Urothelium cell line (cell line): ENCODE measurements at regions not wholly inside any gene's neighbourhood (a gene's known extent, or its start where the extent isn't known, plus 50 kb on each side); places are given as distances from the start of the nearest gene placed in this dataset.

Experiments
- DNase-seq: peaks from one replicate; pipeline ENCODE4 v3.0.0; 2011; ENCODE audit warnings: low spot score, mixed read lengths
- FAIRE-seq: peaks from 2 replicates; lab custom pipeline; 2011; peaks lifted over from hg19 to GRCh38; lab: Jason Lieb, UNC

- no peak for DNase-seq
- FAIRE-seq: no peak
Observed at GRCh38 chr4:124184792-124185191, 527.7 kb downstream of the ANKRD50 start.

DNA sequence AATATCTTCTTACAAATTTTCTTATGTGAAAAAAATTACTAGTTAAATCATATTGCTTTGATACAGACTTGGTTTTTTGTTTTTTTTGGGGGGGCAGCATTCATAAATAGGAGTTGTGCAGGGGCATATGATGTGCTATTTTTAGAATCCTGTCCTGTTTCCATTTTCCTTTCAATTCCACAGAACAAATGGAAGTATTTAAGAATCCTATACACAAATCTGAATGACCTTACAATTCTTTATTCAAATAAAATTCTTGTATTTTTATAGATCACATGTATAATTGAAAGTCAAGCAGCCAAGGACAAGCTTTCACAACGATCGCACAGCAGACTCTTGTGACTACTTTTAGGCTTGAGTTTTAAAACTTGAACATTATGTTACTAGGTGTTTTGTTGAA lies 523.9 kb downstream of the ANKRD50 start:
- DNase-seq (no peak), FAIRE-seq (no peak)

DNA sequence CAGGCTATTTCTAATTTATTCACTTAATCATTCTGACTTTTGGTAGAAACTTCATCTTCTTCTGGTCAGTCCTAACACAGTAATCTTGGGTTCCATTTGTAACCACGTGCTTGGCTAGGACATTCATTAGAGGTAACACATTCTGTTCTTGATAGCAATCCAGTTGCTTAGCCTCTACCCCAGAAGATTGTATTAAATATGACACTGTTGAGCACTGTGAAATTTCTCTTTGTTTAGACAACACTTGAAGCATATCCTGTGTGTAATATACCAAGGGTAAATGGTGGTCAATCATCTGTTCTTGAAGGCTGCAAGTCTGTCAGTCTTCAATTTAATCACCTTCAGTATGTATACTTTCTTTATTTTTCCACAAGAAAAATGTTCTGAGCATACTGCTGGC lies 523.0 kb downstream of the ANKRD50 start:
- DNase-seq (no peak), FAIRE-seq (no peak)

DNA sequence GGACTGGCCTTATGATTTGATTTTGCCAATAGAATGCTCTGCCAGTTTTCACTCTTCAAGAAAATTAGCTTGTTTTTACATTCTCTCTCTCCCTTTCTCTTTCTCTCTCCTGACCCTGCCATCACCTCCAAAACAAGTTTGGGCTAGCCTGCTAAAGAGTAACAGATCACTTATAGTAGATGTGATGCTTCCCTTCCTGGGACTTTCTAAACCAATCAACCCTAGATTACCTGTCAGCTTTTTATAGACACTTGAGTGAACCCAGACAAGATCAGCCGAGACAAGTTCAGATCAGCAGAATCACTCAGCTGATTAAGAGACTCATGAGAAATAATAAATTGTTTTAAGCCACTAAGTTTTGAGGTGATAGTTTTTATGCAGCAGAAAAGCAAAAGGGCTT lies 521.2 kb downstream of the ANKRD50 start:
- no peak for DNase-seq
- no peak for FAIRE-seq

DNA sequence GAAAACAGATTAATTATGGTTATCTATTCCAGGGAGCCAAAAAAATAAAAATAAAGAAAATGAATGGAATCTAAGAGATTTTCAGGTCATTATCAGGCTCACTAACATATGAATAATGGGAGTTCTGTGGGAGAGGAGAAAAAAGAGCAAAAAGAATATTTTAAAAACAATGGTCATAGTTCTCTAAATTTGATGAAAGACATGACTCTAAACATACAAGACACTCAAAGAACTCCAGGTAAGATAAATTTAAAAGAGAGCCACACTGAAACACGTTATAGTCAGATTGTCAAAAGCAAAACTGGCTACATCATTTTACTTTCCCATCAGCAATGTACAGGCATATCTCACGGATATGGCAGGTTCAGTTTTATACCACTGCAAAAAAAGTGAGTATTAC lies 520.0 kb downstream of the ANKRD50 start:
- DNase-seq: no peak
- no peak for FAIRE-seq

DNA sequence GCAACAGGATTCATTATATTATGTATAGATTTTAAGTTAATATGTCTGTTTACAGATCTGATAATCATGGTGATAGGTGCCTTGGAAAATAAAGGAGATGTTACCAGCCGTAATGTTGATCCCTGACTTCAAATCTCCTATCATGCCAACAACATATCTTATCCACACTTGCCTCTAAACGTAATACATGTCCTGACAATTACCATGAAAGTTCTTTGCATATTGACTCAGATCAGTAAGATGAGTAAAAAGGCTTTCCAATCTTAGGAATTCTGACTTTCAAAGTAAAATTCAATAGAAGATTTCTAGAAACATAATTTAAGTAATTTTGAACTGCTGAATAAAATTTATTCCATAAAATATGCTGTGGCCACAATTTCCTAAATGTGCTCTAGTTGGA lies 513.3 kb downstream of the ANKRD50 start:
- FAIRE-seq (no peak), DNase-seq (no peak)

GRCh38 chr4:124199755-124200154 lies 512.8 kb downstream of the ANKRD50 start:
- no peak for DNase-seq
- FAIRE-seq: no peak

DNA sequence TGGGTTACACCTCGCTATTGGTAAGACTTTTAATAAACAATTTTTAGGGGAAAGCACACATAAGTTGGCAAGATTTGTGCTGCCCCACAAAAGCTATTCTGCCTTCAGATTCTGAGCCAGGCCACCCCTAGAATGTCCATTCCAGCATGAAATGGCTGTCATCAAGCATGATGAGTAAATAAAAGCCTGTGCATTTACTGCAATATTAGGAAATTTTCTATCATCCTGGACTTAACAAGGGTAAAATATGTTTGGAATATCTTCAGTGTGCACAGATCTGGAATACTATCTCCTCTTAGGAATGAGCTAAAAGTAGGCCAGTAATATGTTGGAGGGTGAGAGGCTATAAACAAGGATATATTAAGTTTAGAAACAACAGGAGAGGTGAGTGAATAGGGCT lies 510.9 kb downstream of the ANKRD50 start:
- FAIRE-seq (no peak), DNase-seq (no peak)

DNA sequence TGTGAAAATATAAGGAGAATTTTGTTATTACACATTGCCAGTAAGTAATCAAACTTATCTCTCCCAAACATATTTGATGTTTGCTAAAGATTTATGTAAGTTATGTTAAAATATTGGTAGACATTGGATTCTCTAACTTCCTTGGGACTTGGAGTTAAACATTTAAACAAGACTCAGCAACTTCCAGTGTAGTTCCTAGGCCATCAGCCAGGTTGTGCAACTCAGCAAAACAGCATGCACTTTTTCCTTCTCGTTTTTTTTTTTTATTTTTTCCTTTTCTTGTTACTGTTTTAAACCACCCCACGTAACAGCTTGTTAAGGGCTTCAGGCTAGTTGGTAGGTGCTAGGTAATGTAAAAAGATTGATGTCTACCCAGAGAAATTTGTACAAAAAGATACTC lies 510.4 kb downstream of the ANKRD50 start:
- DNase-seq: no peak
- FAIRE-seq: no peak

- no peak for FAIRE-seq
Observed at GRCh38 chr4:124203613-124204238, 508.8 kb downstream of the ANKRD50 start.

GRCh38 chr4:124206779-124207605 lies 505.5 kb downstream of the ANKRD50 start:
- FAIRE-seq (no peak), DNase-seq (peak; percentile 11)

More at GRCh38 chr4:124203613-124204238, 508.8 kb downstream of the ANKRD50 start:
- no peak for DNase-seq

DNA sequence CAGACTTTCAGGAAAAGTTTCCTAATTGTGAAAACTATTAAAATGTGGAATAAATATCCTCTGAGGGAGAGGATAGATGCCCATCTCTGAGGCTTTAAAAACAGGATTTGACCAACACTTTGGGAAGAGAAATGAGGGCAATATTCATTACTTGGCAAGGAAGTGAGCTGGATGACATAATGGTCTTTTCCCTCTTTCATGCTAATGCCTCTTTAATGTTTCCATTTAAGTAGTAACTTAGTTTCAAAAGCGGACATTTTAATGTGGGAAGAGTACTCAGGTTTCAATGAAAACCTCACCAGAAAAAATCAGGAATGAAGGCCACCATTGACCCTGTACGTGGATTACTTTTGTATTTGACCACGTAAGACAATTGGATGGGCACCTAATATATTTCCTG lies 503.3 kb downstream of the ANKRD50 start:
- DNase-seq: no peak
- FAIRE-seq: no peak

DNA sequence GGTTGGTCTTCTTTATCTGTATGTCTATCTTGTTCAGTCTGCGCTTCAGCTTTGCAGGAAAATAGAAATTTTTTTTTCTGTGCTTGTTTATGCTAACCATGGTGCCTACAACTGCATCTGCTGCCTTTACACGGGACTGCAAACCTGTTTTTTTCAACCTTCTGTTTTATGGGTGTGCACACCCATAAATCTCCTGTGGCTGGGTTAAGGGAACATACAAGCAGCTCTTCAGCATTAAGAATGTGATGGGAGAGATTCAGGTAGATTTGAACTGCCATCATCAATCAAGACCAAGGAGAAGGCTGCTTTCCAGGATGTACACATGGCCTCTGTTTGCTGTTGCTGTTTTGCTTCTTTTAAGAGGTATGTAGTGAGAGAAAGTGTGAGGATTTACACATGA lies 502.9 kb downstream of the ANKRD50 start:
- DNase-seq (no peak), FAIRE-seq (no peak)

GRCh38 chr4:124210746-124211145 lies 501.8 kb downstream of the ANKRD50 start:
- DNase-seq: no peak
- FAIRE-seq: no peak

DNA sequence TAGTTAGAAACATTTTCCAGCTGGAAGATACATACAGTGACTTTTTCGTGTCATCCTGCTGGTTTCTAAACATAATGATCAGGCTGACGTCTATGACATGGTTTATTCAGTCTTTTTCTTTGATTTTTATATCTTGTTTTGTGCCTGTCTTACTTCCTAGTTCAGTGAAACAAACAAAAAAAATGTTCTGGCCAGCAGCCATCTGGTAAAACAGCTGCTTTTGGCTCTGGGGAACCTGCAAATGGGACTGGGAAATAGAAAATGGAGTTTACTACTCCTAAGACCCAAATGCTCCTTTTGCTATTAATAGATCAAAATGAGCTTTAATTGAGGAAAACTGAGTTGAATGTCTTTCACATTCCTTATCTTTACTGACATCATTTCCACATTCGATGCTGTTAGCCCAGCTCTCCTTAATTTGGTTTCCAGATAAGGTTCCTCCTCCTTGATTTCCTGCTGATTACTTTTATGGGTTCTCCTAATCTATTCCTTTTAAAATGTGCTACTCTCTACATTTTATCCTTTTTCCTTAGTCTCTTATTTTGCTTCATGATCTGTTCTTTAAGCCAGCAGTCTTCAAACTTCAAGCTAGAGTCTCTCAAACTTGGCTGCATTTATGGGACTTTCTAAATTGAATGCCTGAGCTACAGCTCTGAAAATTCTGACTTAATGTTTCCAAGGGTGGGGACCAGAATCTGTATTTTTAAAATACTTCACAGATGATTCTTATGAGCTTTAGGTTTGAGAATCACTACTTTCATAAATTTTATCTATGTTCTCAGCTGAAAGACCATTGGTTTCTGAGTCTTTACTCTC lies 499.5 kb downstream of the ANKRD50 start:
- DNase-seq: no peak
- FAIRE-seq: no peak

DNA sequence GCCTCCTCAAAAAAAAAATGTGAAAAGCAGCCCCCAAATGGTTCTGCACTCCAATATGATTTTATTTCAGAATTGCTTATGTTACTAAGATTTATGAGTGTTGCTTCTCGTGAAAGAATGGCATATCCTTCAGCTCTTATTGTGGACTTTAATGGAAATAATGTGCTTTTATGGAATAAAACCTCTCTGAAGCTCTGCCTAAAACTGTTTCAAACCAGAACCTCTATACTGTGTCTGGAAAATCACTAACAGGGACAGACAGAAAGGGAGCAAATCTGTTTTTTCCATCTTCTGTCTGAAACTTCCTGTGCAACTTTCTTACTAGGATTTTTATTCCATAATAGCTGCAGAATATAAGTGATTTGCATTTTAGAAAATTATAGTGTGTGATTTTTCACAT lies 493.1 kb downstream of the ANKRD50 start:
- FAIRE-seq (no peak), DNase-seq (no peak)

DNA sequence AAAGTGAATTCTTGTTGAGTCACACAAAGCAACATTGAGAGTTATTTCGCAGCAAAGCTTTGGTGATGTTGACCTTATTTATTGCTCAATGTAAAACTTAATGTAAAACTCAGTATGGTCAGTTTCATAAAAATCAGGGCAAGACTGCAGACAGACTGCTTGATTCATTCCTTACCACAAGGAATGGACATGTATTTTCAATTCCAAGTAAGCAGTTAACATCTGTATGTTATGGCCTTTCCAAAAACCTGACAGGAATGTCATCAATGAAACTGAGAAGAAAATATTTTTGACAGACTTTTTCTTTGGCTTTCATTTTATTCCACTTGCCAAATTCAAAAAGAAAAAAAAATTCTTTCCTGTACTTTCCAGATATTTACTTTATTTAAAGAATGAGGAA lies 488.3 kb downstream of the ANKRD50 start:
- FAIRE-seq (no peak), DNase-seq (no peak)

GRCh38 chr4:124227981-124228380 lies 484.6 kb downstream of the ANKRD50 start:
- no peak for FAIRE-seq
- no peak for DNase-seq

GRCh38 chr4:124230268-124230667 lies 482.3 kb downstream of the ANKRD50 start:
- DNase-seq (no peak), FAIRE-seq (no peak)

DNA sequence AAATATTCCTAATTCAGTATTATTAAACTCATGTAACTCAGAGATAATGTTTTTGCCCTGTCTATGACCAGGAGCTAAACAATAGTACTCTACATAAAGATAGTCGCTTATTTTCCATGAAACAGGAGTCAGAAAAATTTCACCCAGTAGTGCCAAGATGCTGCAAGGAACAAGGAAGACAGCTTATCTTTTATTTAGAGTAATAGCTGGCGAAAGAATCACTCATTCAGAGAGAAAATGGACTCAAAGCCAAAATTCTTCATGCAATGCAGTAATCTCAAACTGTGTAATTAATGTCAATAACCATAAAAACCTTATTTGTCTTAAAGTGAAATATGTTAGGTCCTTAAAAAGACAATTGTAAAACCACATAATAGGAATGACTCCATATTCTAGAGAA lies 477.8 kb downstream of the ANKRD50 start:
- no peak for FAIRE-seq
- DNase-seq: no peak

DNA sequence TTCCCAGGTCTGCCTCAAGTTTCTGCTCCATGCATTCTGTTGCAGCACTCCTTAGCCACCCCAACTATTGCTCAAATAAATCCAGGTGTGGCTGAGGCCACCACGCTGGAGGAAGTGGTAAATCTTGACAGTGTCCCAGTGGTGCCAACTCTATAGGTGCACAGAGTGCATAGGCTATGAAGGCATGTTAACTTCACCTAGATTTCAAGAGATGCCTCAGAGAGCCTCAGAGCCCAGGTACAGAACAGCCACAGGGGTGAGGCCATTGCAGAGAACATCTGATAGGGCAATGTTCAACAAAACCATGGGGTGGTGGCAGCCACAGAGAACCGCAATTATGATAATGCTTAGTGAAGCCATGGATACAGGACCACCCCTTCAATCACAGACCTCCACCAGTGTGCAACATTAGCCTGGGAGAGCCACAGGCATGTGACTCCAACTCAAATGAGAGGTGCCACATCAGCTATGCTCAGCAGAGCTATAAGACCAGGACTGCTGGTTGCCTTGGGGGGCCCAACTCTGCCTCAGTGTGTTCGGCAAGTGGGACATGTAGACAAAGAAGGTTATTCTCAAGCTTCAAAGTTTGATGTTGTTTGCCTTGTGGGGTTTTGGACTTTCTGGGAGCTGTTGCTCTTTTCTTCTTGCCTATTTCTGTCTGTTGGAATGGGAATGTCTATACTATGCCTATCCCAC lies 468.7 kb downstream of the ANKRD50 start:
- DNase-seq: no peak
- no peak for FAIRE-seq
